ENCODE measurements at regions not wholly inside any gene's neighbourhood (a gene's known extent, or its start where the extent isn't known, plus 50 kb on each side); places are given as distances from the start of the nearest gene placed in this dataset.
"Not testable (repeated sequence)": the region's sequence is repeated elsewhere in the genome, so short reads cannot be mapped to it uniquely, and the experiment has no call there.

GRCh38 chr4:163077680-163078079 is 89.0 kb downstream of the NAF1 start:
- no peak for DNase-seq (ENCODE audit: low spot score)

GRCh38 chr4:163072222-163072621 is 94.5 kb downstream of the NAF1 start:
- no peak for DNase-seq (ENCODE audit: low spot score)

- no peak for DNase-seq (ENCODE audit: low spot score)
These were observed 95.4 kb downstream of the NAF1 start for GRCh38 chr4:163071308-163071707.

GRCh38 chr4:163070023-163070422 is 96.7 kb downstream of the NAF1 start:
- DNase-seq (ENCODE audit: low spot score) = no peak

GRCh38 chr4:163063891-163064290 is 102.8 kb downstream of the NAF1 start:
- no peak for DNase-seq (ENCODE audit: low spot score)

- peak; percentile 5 for DNase-seq (ENCODE audit: low spot score)
These were observed 118.2 kb downstream of the NAF1 start for GRCh38 chr4:163048447-163048846.

- DNase-seq (ENCODE audit: low spot score) = no peak
These were observed 124.4 kb downstream of the NAF1 start for GRCh38 chr4:163042306-163042705.

- no peak for DNase-seq (ENCODE audit: low spot score)
These were observed 149.6 kb downstream of the NAF1 start for GRCh38 chr4:163017135-163017534.

GRCh38 chr4:163012816-163013215 is 153.9 kb downstream of the NAF1 start:
- no peak for DNase-seq (ENCODE audit: low spot score)

GRCh38 chr4:163003979-163004378 is 162.7 kb downstream of the NAF1 start:
- DNase-seq (ENCODE audit: low spot score) = no peak

- no peak for DNase-seq (ENCODE audit: low spot score)
These were observed 178.2 kb downstream of the NAF1 start for GRCh38 chr4:162988530-162988929.

GRCh38 chr4:162985131-162985530 is 181.6 kb downstream of the NAF1 start:
- no peak for DNase-seq (ENCODE audit: low spot score)

- DNase-seq (ENCODE audit: low spot score) = no peak
These were observed 182.1 kb downstream of the NAF1 start for GRCh38 chr4:162984621-162985020.

- DNase-seq (ENCODE audit: low spot score) = no peak
These were observed 184.9 kb downstream of the NAF1 start for GRCh38 chr4:162981823-162982222.

GRCh38 chr4:162978398-162978797 is 188.3 kb downstream of the NAF1 start:
- DNase-seq (ENCODE audit: low spot score) = no peak

- DNase-seq (ENCODE audit: low spot score) = no peak
These were observed 188.9 kb downstream of the NAF1 start for GRCh38 chr4:162977788-162978187.

- no peak for DNase-seq (ENCODE audit: low spot score)
These were observed 193.9 kb downstream of the NAF1 start for GRCh38 chr4:162972661-162973330.

GRCh38 chr4:162969194-162969593 is 197.5 kb downstream of the NAF1 start:
- DNase-seq (ENCODE audit: low spot score) = no peak

GRCh38 chr4:162965978-162966377 is 200.7 kb downstream of the NAF1 start:
- DNase-seq (ENCODE audit: low spot score) = not testable (repeated sequence)

- DNase-seq (ENCODE audit: low spot score) = peak; percentile 9
These were observed 207.6 kb downstream of the NAF1 start for GRCh38 chr4:162959046-162959445.

GRCh38 chr4:162957521-162958143 is 209.1 kb downstream of the NAF1 start:
- no peak for DNase-seq (ENCODE audit: low spot score)

- DNase-seq (ENCODE audit: low spot score) = no peak
These were observed 211.7 kb downstream of the NAF1 start for GRCh38 chr4:162954976-162955375.

GRCh38 chr4:162952232-162952631 is 214.5 kb downstream of the NAF1 start:
- no peak for DNase-seq (ENCODE audit: low spot score)

GRCh38 chr4:162945713-162946112 is 221.0 kb downstream of the NAF1 start:
- no peak for DNase-seq (ENCODE audit: low spot score)

Measured in Ammon's horn (tissue), 1 donor.